ENCODE measurements at regions not wholly inside any gene's neighbourhood (a gene's known extent, or its start where the extent isn't known, plus 50 kb on each side); places are given as distances from the start of the nearest gene placed in this dataset.

DNA sequence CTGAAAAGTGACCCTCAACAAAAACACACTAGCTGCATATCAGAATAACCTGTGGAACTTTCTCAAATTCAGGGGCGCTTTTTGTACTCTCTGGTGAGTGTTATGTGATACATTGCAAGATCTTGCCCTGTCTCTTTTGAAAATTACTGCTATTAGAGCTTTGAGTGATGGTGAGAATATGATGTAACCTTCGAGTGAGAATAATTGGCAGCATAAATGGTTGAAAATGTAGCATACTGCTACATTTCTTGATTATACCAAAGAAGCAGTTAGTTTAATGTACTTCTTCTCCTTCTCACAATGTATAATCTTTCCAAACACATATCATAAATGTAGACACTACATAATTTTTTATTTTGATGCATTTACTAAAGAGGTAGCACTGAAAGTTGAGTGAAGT lies 882.9 kb downstream of the FSTL5 start:
- TF ChIP-seq, protein P1, sequence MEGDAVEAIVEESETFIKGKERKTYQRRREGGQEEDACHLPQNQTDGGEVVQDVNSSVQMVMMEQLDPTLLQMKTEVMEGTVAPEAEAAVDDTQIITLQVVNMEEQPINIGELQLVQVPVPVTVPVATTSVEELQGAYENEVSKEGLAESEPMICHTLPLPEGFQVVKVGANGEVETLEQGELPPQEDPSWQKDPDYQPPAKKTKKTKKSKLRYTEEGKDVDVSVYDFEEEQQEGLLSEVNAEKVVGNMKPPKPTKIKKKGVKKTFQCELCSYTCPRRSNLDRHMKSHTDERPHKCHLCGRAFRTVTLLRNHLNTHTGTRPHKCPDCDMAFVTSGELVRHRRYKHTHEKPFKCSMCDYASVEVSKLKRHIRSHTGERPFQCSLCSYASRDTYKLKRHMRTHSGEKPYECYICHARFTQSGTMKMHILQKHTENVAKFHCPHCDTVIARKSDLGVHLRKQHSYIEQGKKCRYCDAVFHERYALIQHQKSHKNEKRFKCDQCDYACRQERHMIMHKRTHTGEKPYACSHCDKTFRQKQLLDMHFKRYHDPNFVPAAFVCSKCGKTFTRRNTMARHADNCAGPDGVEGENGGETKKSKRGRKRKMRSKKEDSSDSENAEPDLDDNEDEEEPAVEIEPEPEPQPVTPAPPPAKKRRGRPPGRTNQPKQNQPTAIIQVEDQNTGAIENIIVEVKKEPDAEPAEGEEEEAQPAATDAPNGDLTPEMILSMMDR (IDR thresholded peaks at IDR 0.05): no peak
- no peak for TF ChIP-seq POLR2A (IDR thresholded peaks at IDR 0.05)
- no peak for TF ChIP-seq POLR2AphosphoS5 (IDR thresholded peaks at IDR 0.05)
